ENCODE measurements at regions not wholly inside any gene's neighbourhood (a gene's known extent, or its start where the extent isn't known, plus 50 kb on each side); places are given as distances from the start of the nearest gene placed in this dataset.

DNA sequence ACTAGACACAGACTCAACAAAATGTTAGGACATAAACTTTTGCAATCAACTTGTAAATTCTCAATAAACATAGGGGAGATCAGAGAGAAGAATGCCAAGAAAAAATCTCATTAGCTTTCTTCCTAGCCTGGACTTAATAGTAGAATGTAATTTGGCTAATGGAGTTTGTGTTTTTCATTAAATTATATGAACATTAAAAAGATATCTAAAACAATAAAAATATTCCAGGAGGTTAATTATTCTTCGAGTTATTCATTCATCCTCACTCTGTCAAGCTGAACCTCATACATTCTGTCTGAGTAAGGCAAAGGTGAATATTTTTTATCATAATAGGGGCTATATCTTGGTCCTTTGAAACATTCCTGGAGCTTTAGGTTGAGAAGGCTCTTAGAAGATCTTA, 551.9 kb upstream of the TBX3 start:
- no peak for DNase-seq

- no peak for DNase-seq
Observed at GRCh38 chr12:115233891-115234543, 550.0 kb upstream of the TBX3 start.

GRCh38 chr12:115232455-115233156, 548.6 kb upstream of the TBX3 start:
- DNase-seq: no peak

DNA sequence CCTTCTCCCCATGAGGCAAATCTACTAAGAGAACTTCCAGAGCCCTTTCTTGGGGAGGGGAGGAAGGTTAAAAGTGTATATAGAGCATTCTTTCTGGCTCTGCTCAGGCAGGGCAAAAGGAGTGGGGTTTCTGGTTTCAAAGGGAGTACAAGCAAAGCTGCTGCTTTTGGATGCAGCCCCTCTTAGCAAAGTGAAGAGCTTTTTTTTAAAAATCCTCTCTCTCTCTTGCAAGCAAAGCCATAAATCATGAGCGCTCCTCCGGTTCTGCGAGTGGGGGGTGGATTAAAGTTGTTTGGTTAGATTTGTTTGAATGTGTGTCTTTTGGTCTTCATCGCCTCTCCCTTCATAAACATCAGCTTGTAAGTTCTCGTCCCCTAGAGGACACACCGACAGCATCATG, 546.6 kb upstream of the TBX3 start:
- DNase-seq: no peak

- DNase-seq: no peak
Observed at GRCh38 chr12:115229517-115229916, 545.5 kb upstream of the TBX3 start.

GRCh38 chr12:115228434-115228833, 544.5 kb upstream of the TBX3 start:
- no peak for DNase-seq

DNA sequence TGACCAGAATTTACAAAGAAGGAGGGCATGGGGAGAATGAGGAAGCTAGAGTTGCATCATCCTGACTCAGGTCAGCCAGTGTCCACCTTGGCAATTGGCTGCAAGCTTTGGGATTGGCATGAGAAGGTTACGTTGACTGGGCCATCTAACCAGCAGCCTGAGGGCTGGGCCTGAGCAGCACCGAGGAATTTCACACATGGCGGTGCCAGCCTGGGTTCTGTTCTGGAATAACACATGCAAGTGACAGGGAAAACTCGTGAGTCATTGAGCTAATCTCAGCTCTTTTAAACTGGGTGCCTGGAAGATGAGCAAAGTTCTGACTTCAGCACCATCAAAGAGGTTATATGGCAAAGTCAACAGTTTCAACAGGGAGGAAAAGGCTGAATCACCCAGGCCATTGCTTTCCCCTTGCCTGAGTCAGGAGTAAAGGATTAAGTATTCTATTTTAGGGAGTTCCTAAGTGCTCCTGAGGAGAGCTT, 543.2 kb upstream of the TBX3 start:
- DNase-seq: no peak

- no peak for DNase-seq
Observed at GRCh38 chr12:115225845-115226244, 541.9 kb upstream of the TBX3 start.

GRCh38 chr12:115223991-115224390, 540.0 kb upstream of the TBX3 start:
- no peak for DNase-seq

GRCh38 chr12:115223322-115223721, 539.3 kb upstream of the TBX3 start:
- DNase-seq: no peak

- no peak for DNase-seq
Observed at GRCh38 chr12:115222220-115222619, 538.2 kb upstream of the TBX3 start.

- DNase-seq: no peak
Observed at GRCh38 chr12:115216301-115216700, 532.3 kb upstream of the TBX3 start.

DNA sequence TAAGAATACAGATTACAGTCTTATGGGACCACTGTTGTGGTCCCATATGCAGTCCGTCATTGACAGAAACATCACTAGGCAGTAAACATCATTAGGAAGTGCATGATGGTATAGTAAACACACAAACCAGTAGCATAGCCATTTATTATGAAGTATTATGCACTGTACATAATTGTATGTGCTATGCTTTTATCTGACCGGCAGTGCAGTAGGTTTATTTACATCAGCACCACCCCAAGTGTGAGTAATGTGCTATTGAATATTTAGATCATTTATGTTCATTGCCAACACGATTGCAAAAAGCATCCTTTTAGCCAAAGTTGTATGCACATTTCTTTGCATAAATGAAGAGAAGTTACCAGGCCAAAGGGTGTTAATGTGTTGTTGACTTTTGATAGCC, 531.6 kb upstream of the TBX3 start:
- no peak for DNase-seq

DNA sequence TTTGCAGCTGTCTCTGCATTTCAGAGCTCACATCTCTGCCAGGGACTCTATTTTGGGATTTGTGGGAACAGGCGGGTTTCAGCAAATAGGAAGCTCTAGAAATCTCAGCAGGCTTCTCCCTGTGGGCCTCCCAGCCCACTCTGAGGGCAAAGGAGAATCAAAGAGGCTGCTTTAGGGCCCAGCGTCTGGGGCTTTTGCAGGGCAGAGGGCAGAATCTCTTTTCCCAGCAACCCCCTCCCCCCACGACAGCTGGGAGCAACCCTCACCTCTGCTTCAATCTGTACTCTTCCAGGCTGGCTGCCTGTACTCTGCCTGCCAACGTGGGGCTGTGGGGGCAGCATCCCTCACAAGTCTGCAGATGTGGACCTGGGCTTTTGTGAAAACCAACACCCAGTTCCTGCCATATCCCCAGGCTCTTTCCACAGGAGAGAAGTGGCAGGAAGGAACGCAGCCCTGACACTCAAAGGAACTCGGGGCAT, 529.6 kb upstream of the TBX3 start:
- no peak for DNase-seq

DNA sequence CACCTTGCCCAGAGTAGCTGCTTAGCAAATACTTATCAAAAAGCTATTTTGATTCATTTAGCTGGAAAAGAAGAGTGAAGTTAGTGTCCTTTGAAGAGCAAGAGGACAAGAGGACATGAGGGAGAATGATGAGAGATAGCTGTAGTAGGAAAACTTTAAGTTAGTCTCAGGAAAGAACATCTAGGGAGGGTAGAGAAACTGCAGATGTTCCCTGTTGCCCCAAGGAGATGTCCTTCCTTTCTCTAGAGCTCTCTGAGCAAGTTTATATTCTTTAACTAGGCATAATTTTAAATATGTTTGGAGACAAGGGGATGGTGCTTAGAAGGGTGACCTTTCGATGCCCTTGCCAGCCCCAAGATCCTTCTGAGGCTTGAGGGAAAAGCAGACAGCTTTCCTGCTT, 529.1 kb upstream of the TBX3 start:
- DNase-seq: no peak

GRCh38 chr12:115212356-115212755, 528.4 kb upstream of the TBX3 start:
- no peak for DNase-seq

DNA sequence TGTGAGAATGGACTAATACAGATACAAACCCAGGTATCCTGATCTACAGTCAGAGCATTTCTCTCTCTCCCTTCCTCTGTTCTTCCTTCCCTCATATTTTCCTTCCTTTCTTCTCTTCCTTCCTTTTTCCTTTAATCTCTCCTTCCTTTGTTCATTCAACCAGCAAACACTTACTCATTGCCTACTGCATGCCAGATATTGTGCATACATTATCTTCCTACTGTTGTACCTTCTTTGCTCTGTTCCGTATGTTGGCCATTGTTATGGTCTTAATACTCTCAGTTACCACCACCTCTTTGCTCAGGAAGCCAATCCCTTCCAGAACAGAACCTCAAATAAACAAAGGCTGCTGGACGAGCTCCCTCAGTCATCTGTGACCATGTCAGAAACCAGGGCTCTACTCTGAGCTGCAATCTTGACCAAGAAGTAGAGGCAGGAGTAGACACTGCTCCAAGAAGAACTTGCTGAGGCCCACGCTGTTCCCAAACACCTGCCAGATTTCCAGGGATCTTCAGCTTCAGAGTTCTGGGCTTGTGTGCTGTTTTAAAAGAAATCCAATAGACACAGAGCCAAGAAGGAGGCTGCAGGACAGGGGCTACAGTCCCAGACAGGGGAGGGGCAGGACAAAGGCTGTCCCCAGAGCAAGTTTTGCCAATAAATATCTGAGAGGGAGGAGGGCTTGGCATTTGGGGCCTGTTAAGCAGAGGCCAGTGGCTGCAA, 526.7 kb upstream of the TBX3 start:
- DNase-seq: no peak

DNA sequence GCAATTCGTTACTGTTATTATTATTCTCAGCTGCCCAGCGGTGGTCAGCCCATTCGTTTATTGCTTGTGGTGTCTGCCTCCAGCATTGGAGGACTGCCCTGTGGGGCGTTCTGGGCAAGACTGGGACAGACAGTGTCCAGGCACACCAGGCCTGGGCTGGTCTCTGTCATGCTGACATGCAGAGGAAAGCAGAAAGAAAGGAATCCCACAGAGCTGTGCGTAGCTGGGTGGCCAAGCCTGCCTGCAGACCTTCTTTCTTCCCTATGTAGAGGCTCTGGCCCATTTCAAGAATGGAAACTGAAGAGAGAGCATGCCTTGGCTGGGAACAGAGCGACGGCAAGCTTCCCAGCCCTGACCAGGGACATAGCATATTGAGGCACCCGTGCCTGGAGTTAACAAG, 525.3 kb upstream of the TBX3 start:
- DNase-seq: no peak

- no peak for DNase-seq
Observed at GRCh38 chr12:115208098-115208497, 524.1 kb upstream of the TBX3 start.

DNA sequence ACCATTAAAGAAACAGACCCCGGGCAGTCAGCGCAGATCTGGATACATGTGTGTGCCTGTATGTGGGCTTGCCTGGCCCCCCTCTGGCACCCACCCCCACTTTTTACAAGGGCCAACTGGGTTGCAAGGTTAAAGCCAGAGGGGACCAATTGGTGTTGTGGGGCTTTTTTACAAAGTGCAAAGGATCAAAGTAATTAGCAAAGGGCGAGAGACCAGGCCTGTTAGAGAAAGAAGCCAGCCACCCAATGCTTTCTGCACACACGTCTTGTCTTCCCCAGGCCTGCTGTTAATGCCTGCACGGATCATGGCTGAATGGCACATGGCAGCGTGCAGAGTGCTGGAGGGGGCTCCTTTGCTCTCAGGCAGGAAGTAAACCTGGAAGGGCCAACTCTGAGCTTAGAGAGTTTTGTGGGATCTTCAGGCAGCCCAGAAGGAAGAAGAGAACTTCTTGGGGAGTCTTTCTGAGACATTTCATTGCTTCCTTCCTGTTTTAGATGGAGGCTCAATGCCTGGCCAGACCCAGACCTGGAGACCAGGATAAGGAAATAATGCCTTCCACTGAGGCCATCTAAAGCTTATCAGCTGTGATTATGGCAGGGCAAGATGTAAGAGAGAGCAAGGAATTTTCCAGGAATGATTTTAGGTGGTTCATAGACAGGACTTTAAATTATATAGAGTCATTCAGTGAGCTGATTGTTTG, 523.4 kb upstream of the TBX3 start:
- no peak for DNase-seq

DNA sequence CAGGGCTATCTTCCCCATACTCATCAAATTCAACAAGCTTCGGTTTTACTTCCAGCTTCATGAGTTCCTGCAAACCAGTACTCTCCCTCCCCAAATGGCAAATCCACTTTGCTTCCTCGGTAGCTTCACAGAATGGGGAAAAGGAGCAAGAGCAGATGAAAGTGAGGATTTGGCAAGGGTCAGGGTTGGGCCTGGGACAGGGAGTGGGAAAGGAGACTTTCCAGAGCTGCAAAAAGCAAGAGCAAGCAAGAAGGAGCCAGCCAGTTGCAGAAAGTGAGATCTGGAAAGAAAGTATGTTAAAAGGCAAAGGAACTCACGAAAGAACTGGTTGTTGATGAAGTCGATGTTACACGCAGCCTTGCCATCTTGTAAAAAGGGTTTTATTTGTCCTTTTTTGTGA, 522.8 kb upstream of the TBX3 start:
- no peak for DNase-seq

- DNase-seq: no peak
Observed at GRCh38 chr12:115205755-115206308, 521.9 kb upstream of the TBX3 start.

Measured in NCI-H2029 (cell line).